Islet precursor cell (in vitro differentiated cells): ENCODE measurements at regions not wholly inside any gene's neighbourhood (a gene's known extent, or its start where the extent isn't known, plus 50 kb on each side); places are given as distances from the start of the nearest gene placed in this dataset.

Experiments
- DNase-seq: peaks from one replicate; pipeline ENCODE4 v3.0.0-alpha.2; 2018

GRCh38 chr3:95310560-95310959, 1247.7 kb downstream of the NSUN3 start:
- DNase-seq, result no peak

- no peak for DNase-seq
These were observed 1248.4 kb downstream of the NSUN3 start for GRCh38 chr3:95311272-95311671.

- DNase-seq, result no peak
These were observed 1249.8 kb downstream of the NSUN3 start for GRCh38 chr3:95312650-95313049.

GRCh38 chr3:95319921-95320494, 1257.1 kb downstream of the NSUN3 start:
- no peak for DNase-seq

GRCh38 chr3:95327478-95327877, 1264.6 kb downstream of the NSUN3 start:
- no peak for DNase-seq

GRCh38 chr3:95333826-95334225, 1271.0 kb downstream of the NSUN3 start:
- DNase-seq, result no peak

GRCh38 chr3:95334461-95334860, 1271.6 kb downstream of the NSUN3 start:
- DNase-seq, result no peak

GRCh38 chr3:95335517-95335916, 1272.7 kb downstream of the NSUN3 start:
- no peak for DNase-seq

- no peak for DNase-seq
These were observed 1275.6 kb downstream of the NSUN3 start for GRCh38 chr3:95338446-95338845.

GRCh38 chr3:95341314-95341713, 1278.5 kb downstream of the NSUN3 start:
- no peak for DNase-seq

- DNase-seq, result no peak
These were observed 1280.4 kb downstream of the NSUN3 start for GRCh38 chr3:95343228-95343627.

GRCh38 chr3:95343767-95344166, 1280.9 kb downstream of the NSUN3 start:
- DNase-seq, result no peak

- DNase-seq, result peak; percentile 63
These were observed 1285.1 kb downstream of the NSUN3 start for GRCh38 chr3:95347936-95348335.

GRCh38 chr3:95348879-95349278, 1286.0 kb downstream of the NSUN3 start:
- no peak for DNase-seq

- DNase-seq, result peak; percentile 37
These were observed 1287.2 kb downstream of the NSUN3 start for GRCh38 chr3:95350049-95350448.

- DNase-seq, result no peak
These were observed 1288.3 kb downstream of the NSUN3 start for GRCh38 chr3:95351158-95351557.

GRCh38 chr3:95352471-95352870, 1289.6 kb downstream of the NSUN3 start:
- no peak for DNase-seq

GRCh38 chr3:95354489-95354888, 1291.6 kb downstream of the NSUN3 start:
- DNase-seq, result no peak

GRCh38 chr3:95356764-95357501, 1294.1 kb downstream of the NSUN3 start:
- DNase-seq, result no peak

GRCh38 chr3:95387242-95388021, 1324.6 kb downstream of the NSUN3 start:
- no peak for DNase-seq

GRCh38 chr3:95389725-95390313, 1327.0 kb downstream of the NSUN3 start:
- no peak for DNase-seq

GRCh38 chr3:95394286-95394685, 1331.4 kb downstream of the NSUN3 start:
- DNase-seq, result no peak

GRCh38 chr3:95399585-95399984, 1336.7 kb downstream of the NSUN3 start:
- DNase-seq, result no peak

GRCh38 chr3:95401693-95402092, 1338.8 kb downstream of the NSUN3 start:
- no peak for DNase-seq
